ENCODE measurements at regions not wholly inside any gene's neighbourhood (a gene's known extent, or its start where the extent isn't known, plus 50 kb on each side); places are given as distances from the start of the nearest gene placed in this dataset.
A peak's percentile ranks its signal among the peaks of the same experiment; 100 is the strongest.

DNA sequence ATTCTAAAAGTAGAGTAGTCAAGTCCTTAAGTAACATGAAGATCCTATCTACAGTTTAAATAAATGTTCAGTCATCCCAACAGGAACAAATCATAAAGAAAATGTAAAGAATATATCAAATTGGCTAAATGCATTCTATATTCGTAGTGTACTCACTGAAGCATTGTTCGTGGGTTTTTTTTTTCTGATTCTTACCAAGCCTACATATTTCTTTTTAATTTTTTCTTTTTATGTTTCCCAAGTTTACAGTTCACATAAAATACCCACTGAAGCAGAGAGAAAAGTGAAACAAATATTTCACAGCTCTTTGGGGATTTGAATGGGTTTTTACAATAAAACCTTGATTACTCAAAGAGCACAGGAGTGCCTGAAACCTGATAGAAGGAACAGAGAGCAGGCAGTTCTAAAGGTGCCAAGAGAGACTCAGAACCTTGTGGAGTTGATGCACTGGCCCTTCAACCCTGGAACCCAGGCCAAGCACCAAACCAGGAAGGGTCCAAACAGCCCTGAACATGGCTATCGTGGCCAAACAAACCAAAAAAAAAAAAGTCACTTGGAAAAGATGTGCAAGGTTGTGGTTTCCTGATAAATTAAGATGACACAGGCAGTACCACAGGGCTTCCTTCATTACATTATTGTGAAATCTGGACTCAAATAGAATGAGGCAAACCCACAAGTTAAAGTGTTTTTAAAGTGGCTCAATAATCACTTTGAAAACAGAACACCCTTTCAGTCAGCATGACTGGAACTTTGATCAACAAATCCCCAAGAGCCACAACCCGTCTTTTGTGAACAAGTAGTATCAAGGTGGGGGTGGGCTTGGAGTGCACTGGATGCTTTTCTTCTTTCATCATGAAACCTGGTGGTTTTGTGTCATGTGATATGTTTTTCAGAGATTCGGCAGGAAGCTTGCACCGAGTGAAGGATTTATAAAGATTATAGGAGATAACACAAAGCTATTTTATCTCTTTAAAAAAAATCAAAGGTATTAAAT, 245.0 kb upstream of the FN1 start:
- Histone ChIP-seq H3K27me3 (no peaks in the 10 kb centered on the region), H3K4me3 (no peak overlapping the region), H3K4me1 (ENCODE audit: low read depth) (peaks cover 8% of the 10 kb centered on the region), H3K36me3 (no peaks in the 10 kb centered on the region), H3K9me3 (ENCODE audit: low read depth) (no peaks in the 10 kb centered on the region), H3K27ac (no peak overlapping the region)
- TF ChIP-seq, protein P1, sequence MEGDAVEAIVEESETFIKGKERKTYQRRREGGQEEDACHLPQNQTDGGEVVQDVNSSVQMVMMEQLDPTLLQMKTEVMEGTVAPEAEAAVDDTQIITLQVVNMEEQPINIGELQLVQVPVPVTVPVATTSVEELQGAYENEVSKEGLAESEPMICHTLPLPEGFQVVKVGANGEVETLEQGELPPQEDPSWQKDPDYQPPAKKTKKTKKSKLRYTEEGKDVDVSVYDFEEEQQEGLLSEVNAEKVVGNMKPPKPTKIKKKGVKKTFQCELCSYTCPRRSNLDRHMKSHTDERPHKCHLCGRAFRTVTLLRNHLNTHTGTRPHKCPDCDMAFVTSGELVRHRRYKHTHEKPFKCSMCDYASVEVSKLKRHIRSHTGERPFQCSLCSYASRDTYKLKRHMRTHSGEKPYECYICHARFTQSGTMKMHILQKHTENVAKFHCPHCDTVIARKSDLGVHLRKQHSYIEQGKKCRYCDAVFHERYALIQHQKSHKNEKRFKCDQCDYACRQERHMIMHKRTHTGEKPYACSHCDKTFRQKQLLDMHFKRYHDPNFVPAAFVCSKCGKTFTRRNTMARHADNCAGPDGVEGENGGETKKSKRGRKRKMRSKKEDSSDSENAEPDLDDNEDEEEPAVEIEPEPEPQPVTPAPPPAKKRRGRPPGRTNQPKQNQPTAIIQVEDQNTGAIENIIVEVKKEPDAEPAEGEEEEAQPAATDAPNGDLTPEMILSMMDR (IDR thresholded peaks at IDR 0.05; ENCODE audit: low read depth, low read length): no peak
- peak in 1 of 2 donors; percentile 91 for DNase-seq (ENCODE audit: low read depth in 1 of 2, low spot score in 1 of 2)

DNA sequence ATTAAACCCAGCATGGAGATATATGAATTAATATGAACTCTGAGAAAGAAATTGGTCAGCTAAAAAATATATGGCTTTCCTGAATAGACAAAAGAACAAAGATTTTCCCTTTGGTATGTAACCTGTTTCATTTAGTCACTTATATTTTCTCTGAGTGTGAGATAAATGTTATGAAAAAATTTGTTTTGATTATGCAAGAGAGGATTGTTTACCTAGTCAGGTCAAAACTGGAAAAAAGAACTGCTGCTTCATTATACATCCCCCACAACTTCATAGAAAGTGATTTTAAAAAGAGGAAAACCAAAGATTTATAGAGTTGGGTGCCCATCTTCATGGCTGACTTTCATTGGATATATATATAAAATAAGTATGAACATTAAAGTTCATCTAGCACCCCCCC, 242.2 kb upstream of the FN1 start:
- Histone ChIP-seq H3K4me1 (ENCODE audit: low read depth) (no peaks in the 10 kb centered on the region), H3K36me3 (no peaks in the 10 kb centered on the region), H3K27ac (no peak overlapping the region), H3K27me3 (no peaks in the 10 kb centered on the region), H3K9me3 (ENCODE audit: low read depth) (no peaks in the 10 kb centered on the region), H3K4me3 (no peak overlapping the region)
- no peak for DNase-seq (ENCODE audit: low read depth in 1 of 2, low spot score in 1 of 2)
- TF ChIP-seq, protein P1 (IDR thresholded peaks at IDR 0.05; ENCODE audit: low read depth, low read length): no peak

DNA sequence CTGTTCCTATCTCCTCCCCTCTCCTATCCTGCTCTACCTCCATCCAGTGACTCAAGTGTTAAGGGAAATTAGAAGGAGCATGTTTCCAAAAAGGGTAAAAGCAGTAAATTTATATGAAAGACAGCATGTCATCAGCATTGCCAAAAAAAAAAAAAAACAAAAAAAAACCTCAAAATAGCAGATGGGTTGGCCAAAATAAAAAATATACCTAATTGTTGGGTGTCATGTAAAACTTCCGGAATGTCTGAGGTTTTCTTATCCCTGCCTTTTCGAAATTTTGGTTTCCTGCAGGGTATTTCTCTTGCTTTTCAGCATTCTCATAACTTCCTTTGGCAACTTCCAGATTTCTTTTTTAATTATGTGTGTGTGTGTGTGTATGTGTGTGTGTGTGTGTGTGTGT, 241.6 kb upstream of the FN1 start:
- no peaks in the 10 kb centered on the region for H3K9me3 ChIP-seq (ENCODE audit: low read depth)
- no peaks in the 10 kb centered on the region for H3K36me3 ChIP-seq
- H3K27me3 ChIP-seq: no peaks in the 10 kb centered on the region
- H3K27ac ChIP-seq: no peak overlapping the region
- TF ChIP-seq, protein P1 (IDR thresholded peaks at IDR 0.05; ENCODE audit: low read depth, low read length): no peak
- DNase-seq (ENCODE audit: low read depth in 1 of 2, low spot score in 1 of 2): peak in 1 of 2 donors; percentile 87
- H3K4me1 ChIP-seq (ENCODE audit: low read depth): no peaks in the 10 kb centered on the region
- no peak overlapping the region for H3K4me3 ChIP-seq

DNA sequence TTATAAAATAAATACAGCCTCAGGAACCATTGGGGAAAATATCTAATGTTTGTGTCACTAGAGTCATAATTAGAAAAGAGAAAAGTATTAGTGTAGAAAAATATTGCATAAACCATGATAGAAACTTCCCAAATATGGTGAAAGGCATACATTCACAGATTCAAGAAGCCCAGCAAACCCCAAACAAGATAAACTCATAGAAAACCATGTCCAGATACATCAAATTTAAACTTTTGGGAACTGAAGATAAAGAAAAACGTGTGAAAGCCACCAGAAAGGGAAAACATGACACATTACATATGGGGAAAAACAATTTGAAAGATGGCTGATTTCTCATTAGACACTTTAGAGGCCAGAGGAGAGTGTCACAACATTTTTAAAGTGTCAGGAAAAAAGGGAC, 236.5 kb upstream of the FN1 start:
- no peaks in the 10 kb centered on the region for H3K9me3 ChIP-seq (ENCODE audit: low read depth)
- H3K27me3 ChIP-seq: no peaks in the 10 kb centered on the region
- no peaks in the 10 kb centered on the region for H3K36me3 ChIP-seq
- TF ChIP-seq, protein P1 (IDR thresholded peaks at IDR 0.05; ENCODE audit: low read depth, low read length): no peak
- H3K4me1 ChIP-seq (ENCODE audit: low read depth): peaks cover 28% of the 10 kb centered on the region
- no peak overlapping the region for H3K4me3 ChIP-seq
- no peak overlapping the region for H3K27ac ChIP-seq
- no peak for DNase-seq (ENCODE audit: low read depth in 1 of 2, low spot score in 1 of 2)

DNA sequence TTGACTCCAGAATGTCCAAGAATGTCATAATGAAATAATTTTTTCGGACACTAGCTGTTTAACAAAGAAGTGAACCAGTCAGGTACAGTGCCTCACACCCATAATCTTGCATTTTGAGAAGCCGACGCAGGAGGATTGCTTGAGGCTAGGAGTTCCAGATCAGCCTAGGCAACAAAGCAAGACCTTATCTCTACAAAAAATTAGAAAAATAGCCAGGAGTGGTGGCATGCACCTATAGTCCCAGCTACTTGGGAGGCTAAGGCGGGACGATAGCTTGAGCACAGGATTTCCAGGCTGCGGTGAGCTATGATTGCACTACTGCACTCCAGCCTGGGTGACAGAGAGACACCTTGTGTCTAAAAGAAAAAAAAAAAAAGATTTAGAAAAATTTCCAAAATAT, 235.8 kb upstream of the FN1 start:
- Histone ChIP-seq H3K27me3 (no peaks in the 10 kb centered on the region), H3K27ac (no peak overlapping the region), H3K36me3 (no peaks in the 10 kb centered on the region), H3K4me1 (ENCODE audit: low read depth) (peaks cover 33% of the 10 kb centered on the region), H3K4me3 (no peak overlapping the region), H3K9me3 (ENCODE audit: low read depth) (no peaks in the 10 kb centered on the region)
- no peak for DNase-seq (ENCODE audit: low read depth in 1 of 2, low spot score in 1 of 2)
- TF ChIP-seq, protein P1 (IDR thresholded peaks at IDR 0.05; ENCODE audit: low read depth, low read length): no peak
